Limb (tissue), 2 donors: ENCODE measurements at regions not wholly inside any gene's neighbourhood (a gene's known extent, or its start where the extent isn't known, plus 50 kb on each side); places are given as distances from the start of the nearest gene placed in this dataset.

Experiments
- DNase-seq, 2 donors: peaks; one replicate each; pipeline ENCODE4 v3.0.0-alpha.2; 2016; ENCODE audit errors: extremely low spot score in 2 of 2

DNA sequence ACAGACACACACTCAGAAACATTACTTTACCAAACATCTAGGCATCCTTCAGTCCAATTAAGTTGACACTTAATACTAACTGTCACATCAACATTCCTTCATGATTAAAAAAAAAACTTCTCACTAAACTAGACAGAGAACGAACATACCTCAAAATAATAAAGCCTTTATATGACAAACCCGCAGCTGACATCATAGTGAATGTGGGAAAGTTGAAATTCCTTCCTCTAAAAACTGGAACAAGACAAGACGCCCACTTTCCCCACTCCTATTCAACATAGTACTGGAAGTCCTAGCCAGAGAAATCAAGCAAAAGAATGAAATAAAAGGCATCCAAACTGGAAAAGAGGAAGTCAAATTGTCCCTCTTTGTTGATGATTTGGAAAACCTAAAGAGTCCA is 96.9 kb upstream of the PPP1R9A start:
- DNase-seq, result no peak

DNA sequence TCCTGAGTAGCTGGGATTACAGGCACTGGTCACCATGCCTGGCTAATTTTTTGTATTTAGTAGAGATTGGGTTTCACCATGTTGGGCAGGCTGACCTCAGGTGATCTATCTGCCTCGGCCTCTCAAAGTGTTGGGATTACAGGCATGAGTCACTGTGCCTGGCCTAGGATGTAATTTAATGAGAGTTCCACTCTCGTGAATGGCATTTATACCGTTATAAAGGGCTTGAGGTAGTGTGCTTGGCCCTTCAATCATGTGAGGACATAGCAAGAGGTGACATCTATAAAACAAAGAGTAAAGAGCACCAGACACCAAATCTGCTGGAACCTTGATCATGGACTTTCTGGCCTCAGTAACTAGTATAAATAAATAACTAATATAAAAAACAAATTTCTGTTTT is 93.5 kb upstream of the PPP1R9A start:
- DNase-seq, result no peak

DNA sequence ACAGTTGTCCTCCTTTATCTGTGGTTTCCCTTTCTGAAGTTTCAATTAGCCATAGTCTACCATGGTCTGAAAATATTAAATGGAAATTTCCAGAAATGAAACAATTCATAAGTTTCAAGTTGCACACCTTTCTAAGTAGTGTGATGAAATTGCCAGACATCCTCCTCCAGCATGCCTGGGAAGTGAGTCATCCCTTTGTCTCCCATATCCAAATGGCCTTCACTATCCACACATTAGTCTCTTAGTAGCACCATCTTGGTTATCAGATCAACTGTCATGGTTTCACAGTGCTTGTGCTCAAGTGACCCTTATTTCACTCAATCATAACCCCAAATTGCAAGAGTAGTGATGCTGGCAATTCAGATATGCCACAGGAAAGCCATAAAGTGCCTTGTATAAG is 83.4 kb upstream of the PPP1R9A start:
- no peak for DNase-seq

DNA sequence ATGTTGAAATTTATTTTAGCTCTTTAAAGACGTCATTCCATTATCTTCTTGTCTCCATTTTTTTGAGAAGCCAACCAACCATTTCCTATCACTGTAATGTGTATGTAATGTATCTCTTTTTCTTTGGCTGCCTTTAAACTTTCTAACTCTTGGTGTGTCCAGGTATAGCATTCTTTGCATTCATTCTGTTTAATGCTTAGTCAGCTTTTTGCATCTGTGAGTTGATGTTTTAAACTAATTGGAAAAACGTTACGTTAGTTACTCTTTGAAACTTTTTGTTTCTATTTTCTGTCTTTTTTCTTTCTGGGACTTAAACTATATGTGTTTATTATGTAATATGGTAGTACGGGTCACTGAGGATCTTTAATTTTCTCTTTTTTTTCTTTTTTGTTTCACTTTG is 77.4 kb upstream of the PPP1R9A start:
- no peak for DNase-seq

DNA sequence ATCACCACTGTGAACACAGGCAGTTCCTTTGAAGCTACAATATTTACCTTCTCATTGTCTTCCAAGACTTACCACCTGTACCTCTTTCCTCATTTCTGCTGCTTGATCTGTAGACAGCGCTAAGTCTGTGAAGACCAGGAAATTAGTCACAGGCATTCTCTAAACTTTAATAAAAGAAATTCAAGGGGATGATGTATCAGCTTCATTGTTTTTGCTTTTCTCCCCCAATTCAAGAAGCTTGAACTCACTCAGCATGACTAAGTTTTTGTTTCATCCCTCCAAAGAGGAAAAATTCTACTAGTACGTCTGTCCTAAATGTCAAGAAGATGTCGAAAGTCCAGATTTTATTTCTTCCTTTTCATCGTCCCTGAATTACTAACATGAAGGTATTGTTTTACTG is 75.3 kb upstream of the PPP1R9A start:
- no peak for DNase-seq

DNA sequence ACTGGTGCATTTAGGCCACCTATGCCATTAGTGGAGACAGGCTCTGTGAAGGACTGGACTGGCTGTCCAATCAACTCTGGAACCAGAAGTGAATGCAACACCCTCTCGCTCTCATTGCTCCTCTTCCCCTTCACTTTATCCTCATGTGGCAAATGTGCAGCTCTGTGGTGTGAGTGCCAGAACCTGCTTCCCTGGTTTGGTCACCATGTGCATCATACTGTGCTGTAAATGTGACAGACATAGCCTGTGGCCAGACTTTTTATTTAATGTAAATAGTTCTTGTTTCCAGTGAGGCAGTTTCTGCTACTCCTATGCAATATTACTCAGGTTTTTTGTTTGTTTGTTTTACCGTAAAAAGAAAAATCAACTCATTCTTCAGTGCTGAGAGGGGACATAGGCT is 73.0 kb upstream of the PPP1R9A start:
- no peak for DNase-seq

DNA sequence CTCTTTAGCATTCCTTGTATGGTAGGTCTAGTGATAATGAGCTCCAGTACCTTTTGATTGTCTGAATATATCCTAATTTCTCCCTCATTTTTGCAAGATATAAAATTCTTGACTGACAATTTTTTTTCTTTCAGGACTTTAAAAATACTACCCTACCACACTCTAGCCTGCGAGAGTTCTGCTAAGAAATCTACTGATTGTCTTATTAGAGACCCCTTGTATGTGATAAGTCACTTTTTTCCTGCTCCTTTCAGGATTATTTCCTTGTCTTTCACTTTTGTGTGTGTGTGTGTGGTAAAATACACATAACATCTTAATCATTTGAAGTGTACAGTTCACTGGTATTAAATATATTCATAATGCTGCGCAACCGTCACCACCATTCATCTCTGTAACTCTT is 68.7 kb upstream of the PPP1R9A start:
- no peak for DNase-seq

DNA sequence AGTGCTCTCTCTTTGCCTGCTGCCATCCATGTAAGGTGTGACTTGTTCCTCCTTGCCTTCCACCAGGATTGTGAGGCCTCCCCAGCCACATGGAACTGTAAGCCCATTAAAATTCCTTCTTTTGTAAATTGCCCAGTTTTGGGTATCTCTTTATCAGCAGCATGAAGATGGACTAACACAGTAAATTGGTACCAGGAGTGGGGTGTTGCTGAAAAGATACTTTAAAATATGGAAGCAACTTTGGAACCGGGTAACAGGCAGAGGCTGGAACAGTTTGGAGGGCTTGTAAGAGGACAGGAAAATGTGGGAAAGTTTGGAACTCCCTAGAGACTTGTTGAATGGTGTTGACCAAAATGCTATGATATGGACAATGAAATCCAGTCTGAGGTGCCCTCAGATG is 63.8 kb upstream of the PPP1R9A start:
- no peak for DNase-seq

DNA sequence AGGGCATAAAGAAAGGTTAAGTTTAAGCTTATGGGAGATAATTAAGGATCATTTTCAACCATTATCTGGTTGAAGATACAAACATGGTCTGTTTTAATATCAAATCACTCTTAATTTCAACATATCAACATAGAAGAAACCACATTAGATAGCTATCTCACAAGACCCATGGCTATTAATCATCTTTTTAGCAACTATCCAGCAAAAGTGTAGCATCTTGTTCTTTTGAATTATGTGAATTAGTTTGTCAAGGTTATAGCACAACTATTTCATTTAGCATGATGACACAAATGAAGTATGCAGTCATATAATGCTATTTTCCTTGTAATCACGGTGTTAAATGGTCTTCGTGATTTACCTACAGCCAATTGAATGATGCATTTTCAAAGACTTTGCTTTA is 58.9 kb upstream of the PPP1R9A start:
- DNase-seq, result no peak

DNA sequence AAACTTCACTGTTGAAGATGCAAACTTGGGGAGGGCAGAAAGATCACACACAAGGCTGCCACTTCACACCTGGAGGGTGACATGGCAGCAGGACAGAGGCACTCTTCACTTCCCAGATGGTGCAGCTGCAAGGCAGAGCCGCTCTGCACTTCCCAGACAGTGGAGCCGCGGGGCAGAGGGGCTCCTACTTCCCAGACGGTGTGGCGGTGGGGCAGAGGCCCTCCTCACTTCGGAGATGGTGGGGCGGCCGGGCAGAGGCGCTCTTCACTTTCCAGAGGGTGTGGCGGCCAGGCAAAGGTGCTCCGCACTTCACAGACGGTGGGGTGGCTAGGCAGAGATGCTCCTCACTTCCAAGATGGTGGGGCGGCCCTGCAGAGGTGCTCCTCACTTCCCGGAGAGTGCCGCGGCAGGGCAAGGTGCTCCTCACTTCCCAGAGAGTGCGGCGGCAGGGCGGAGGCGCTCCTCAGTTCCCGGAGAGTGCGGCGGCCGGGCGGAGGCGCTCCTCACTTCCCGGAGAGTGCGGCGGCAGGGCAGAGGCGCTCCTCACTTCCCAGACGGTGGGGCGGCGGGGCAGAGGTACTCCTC is 58.3 kb upstream of the PPP1R9A start:
- no peak for DNase-seq

DNA sequence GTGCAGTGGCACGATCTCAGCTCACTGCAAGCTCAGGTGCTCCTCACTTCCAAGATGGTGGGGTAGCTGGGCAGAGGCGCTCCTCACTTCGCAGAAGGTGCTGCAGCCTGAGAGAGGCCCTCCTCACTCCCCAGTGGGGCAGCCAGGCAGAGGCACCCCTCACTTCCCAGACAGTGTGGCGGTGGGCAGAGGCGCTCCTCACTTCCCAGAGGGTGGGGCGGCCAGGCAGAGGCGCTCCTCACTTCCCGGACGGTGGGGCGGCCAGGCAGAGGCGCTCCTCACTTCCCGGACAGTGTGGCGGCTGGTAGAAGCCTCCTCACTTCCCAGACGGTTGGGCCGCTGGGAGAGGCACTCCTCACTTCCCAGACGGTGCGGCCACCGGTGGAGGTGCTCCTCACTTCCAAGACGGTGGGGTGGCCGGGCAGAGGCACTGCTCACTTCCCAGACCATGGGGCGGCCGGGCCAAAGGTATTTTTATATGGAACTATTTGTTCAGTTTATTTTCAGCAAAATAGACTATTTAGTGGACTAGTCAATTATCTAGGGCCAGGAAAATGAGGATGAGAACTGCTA is 57.7 kb upstream of the PPP1R9A start:
- no peak for DNase-seq

DNA sequence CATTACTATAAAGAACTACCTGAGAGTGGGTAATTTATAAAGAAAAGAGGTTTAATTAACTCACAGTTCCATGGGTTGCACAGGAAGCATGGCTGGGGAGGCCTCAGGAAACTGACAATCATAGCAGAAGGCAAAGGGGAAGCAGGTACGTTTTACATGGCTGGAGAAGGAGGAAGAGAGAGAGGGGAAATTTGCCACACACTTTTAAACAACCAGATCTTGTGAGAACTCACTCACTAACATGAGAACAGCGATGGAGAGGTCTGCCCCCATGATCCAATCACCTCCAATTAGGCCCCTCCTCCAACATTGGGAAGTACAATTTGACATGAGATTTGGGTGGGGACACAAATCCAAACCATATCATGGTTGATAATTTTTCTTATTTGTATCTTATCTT is 51.8 kb upstream of the PPP1R9A start:
- DNase-seq, result no peak

DNA sequence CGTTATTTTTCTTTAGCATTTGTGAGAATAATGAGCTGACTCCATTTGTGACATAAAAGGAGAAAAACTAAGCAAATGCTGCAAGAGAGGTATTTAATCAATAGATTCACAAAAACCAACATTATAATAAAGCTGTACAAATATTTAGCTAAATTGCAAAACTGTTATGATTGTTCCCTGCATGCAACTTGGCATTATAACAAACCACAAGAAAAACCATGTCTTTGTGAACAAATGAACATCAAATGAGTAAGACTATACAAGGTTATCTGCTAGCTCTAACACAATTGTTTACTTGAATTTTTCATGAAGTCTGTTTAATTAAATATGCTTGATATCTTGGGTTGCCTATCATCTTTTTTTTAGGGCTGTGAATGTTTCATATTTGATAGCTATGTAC is 50.8 kb upstream of the PPP1R9A start:
- no peak for DNase-seq
